ENCODE measurements at regions not wholly inside any gene's neighbourhood (a gene's known extent, or its start where the extent isn't known, plus 50 kb on each side); places are given as distances from the start of the nearest gene placed in this dataset.

- no peak for DNase-seq
Observed at GRCh38 chr7:41878309-41879295, 175.7 kb upstream of the INHBA start.

- DNase-seq = no peak
Observed at GRCh38 chr7:41877118-41877517, 174.2 kb upstream of the INHBA start.

- no peak for DNase-seq
Observed at GRCh38 chr7:41875513-41875912, 172.6 kb upstream of the INHBA start.

GRCh38 chr7:41874201-41874785 lies 171.4 kb upstream of the INHBA start:
- no peak for DNase-seq

- no peak for DNase-seq
Observed at GRCh38 chr7:41873741-41874140, 170.9 kb upstream of the INHBA start.

- DNase-seq = no peak
Observed at GRCh38 chr7:41872966-41873365, 170.1 kb upstream of the INHBA start.

GRCh38 chr7:41870461-41871138 lies 167.7 kb upstream of the INHBA start:
- DNase-seq = no peak

GRCh38 chr7:41869997-41870396 lies 167.1 kb upstream of the INHBA start:
- no peak for DNase-seq

- DNase-seq = no peak
Observed at GRCh38 chr7:41869596-41869995, 166.7 kb upstream of the INHBA start.

GRCh38 chr7:41869091-41869490 lies 166.2 kb upstream of the INHBA start:
- no peak for DNase-seq

GRCh38 chr7:41867639-41868280 lies 164.9 kb upstream of the INHBA start:
- no peak for DNase-seq

GRCh38 chr7:41862261-41862660 lies 159.4 kb upstream of the INHBA start:
- DNase-seq = no peak

GRCh38 chr7:41861642-41862041 lies 158.8 kb upstream of the INHBA start:
- peak; percentile 96 for DNase-seq

GRCh38 chr7:41858201-41858600 lies 155.3 kb upstream of the INHBA start:
- DNase-seq = no peak

GRCh38 chr7:41855798-41856197 lies 152.9 kb upstream of the INHBA start:
- DNase-seq = no peak

- no peak for DNase-seq
Observed at GRCh38 chr7:41847606-41848005, 144.7 kb upstream of the INHBA start.

GRCh38 chr7:41847151-41847550 lies 144.3 kb upstream of the INHBA start:
- DNase-seq = no peak

GRCh38 chr7:41842956-41843355 lies 140.1 kb upstream of the INHBA start:
- no peak for DNase-seq

- DNase-seq = no peak
Observed at GRCh38 chr7:41837916-41838315, 135.0 kb upstream of the INHBA start.

GRCh38 chr7:41835976-41836530 lies 133.2 kb upstream of the INHBA start:
- no peak for DNase-seq

GRCh38 chr7:41834805-41835694 lies 132.2 kb upstream of the INHBA start:
- no peak for DNase-seq

GRCh38 chr7:41832941-41833340 lies 130.1 kb upstream of the INHBA start:
- no peak for DNase-seq

Data from Kasumi-1 (cell line).